Activated B cell treated with CpG ODN at 0.5 μM for 24 hours (primary cell): ENCODE measurements at regions not wholly inside any gene's neighbourhood (a gene's known extent, or its start where the extent isn't known, plus 50 kb on each side); places are given as distances from the start of the nearest gene placed in this dataset.

Experiments
- ATAC-seq: fragments of 200-7000 bp; cut with Tn5 transposase; one replicate; pipeline ENCODE4 v1.10.0; 2021; ENCODE audit warnings: low read depth, mild to moderate bottlenecking, moderate library complexity
- CTCF ChIA-PET: fragments of 350-600 bp; sonication (Branson Sonifier 250); formaldehyde crosslinking; loops from one replicate; lab custom pipeline; 2021; ENCODE audit warnings: antibody characterized with exemption; lab: Charles Lee
- POLR2A ChIA-PET: fragments of 350-600 bp; sonication (Branson Sonifier 250); formaldehyde crosslinking; loops from one replicate; lab custom pipeline; 2021; ENCODE audit warnings: antibody characterized with exemption; lab: Charles Lee
- DNase-seq: peaks from one replicate; pipeline ENCODE4 v3.0.0; 2022
- H3K27ac Mint-ChIP-seq: one replicate; pipeline ENCODE4 v1.8.0; 2020; ENCODE audit warnings: mixed read lengths
- H3K27me3 Mint-ChIP-seq: one replicate; pipeline ENCODE4 v1.8.0; 2021; ENCODE audit warnings: mixed read lengths
- H3K36me3 Mint-ChIP-seq: one replicate; pipeline ENCODE4 v1.8.0; 2021; ENCODE audit warnings: low read depth, mixed read lengths
- H3K4me1 Mint-ChIP-seq: one replicate; pipeline ENCODE4 v1.8.0; 2021; ENCODE audit warnings: mixed read lengths
- H3K4me3 Mint-ChIP-seq: one replicate; pipeline ENCODE4 v1.8.0; 2020; ENCODE audit warnings: mild to moderate bottlenecking, mixed read lengths
- H3K9me3 Mint-ChIP-seq: one replicate; pipeline ENCODE4 v1.8.0; 2020; ENCODE audit warnings: mixed read lengths
- CTCF ChIP-seq: fragments of 200-600 bp; IDR thresholded peaks from one replicate; pipeline ENCODE4 v1.8.0; 2022; ENCODE audit warnings: antibody characterized with exemption, mild to moderate bottlenecking
- intact Hi-C: fragments of 100-400 bp; cut with micrococcal nuclease; formaldehyde crosslinking; loops from one replicate; pipeline ENCODE4 v1.15.1; 2024

- Mint-ChIP-seq H3K27me3 (no peaks in the 10 kb centered on the region), H3K4me3 (no peak overlapping the region), H3K27ac (no peak overlapping the region), H3K4me1 (no peaks in the 10 kb centered on the region), H3K36me3 (no peaks in the 10 kb centered on the region), H3K9me3 (peaks cover 5% of the 10 kb centered on the region)
- ATAC-seq: no peak
- CTCF ChIA-PET: no interaction called here
- POLR2A ChIA-PET: no interaction called here
- no peak for TF ChIP-seq CTCF
- DNase-seq: no peak
- intact Hi-C loops: no loop called here
These were observed 422.2 kb downstream of the PDHA2 start for GRCh38 chr4:96262057-96262456.

GRCh38 chr4:96263291-96263690, 423.4 kb downstream of the PDHA2 start:
- no peak for ATAC-seq
- Mint-ChIP-seq H3K4me3 (no peak overlapping the region), H3K27ac (no peak overlapping the region), H3K27me3 (no peaks in the 10 kb centered on the region), H3K36me3 (no peaks in the 10 kb centered on the region), H3K9me3 (peaks cover 9% of the 10 kb centered on the region), H3K4me1 (no peaks in the 10 kb centered on the region)
- CTCF ChIA-PET: no interaction called here
- POLR2A ChIA-PET: no interaction called here
- no peak for DNase-seq
- intact Hi-C loops: no loop called here
- TF ChIP-seq CTCF: no peak

- Mint-ChIP-seq H3K4me1 (no peaks in the 10 kb centered on the region), H3K27ac (no peak overlapping the region), H3K27me3 (no peaks in the 10 kb centered on the region), H3K9me3 (peaks cover 7% of the 10 kb centered on the region), H3K4me3 (no peak overlapping the region), H3K36me3 (no peaks in the 10 kb centered on the region)
- no peak for TF ChIP-seq CTCF
- CTCF ChIA-PET: no interaction called here
- no peak for ATAC-seq
- no peak for DNase-seq
- intact Hi-C loops: no loop called here
- POLR2A ChIA-PET: no interaction called here
These were observed 425.1 kb downstream of the PDHA2 start for GRCh38 chr4:96264941-96265463.

GRCh38 chr4:96293806-96294205, 453.9 kb downstream of the PDHA2 start:
- CTCF ChIA-PET: no interaction called here
- H3K27me3 Mint-ChIP-seq: no peaks in the 10 kb centered on the region

GRCh38 chr4:96295143-96295741, 455.3 kb downstream of the PDHA2 start:
- intact Hi-C loops: no loop called here
- POLR2A ChIA-PET: no interaction called here
- peaks cover 3% of the 10 kb centered on the region for H3K9me3 Mint-ChIP-seq
- H3K4me3 Mint-ChIP-seq: no peak overlapping the region
- H3K36me3 Mint-ChIP-seq: no peaks in the 10 kb centered on the region
- no peak overlapping the region for H3K27ac Mint-ChIP-seq
- no peaks in the 10 kb centered on the region for H3K4me1 Mint-ChIP-seq
- DNase-seq (no peak), ATAC-seq (no peak)
- no peak for TF ChIP-seq CTCF
- no peaks in the 10 kb centered on the region for H3K27me3 Mint-ChIP-seq
- CTCF ChIA-PET: no interaction called here

More at GRCh38 chr4:96293806-96294205, 453.9 kb downstream of the PDHA2 start:
- POLR2A ChIA-PET: no interaction called here
- H3K36me3 Mint-ChIP-seq: no peaks in the 10 kb centered on the region
- TF ChIP-seq CTCF: no peak
- no peak overlapping the region for H3K4me3 Mint-ChIP-seq
- intact Hi-C loops: no loop called here
- no peak overlapping the region for H3K27ac Mint-ChIP-seq
- DNase-seq (no peak), ATAC-seq (no peak)
- no peaks in the 10 kb centered on the region for H3K4me1 Mint-ChIP-seq
- H3K9me3 Mint-ChIP-seq: peaks cover 4% of the 10 kb centered on the region
